ENCODE measurements at regions not wholly inside any gene's neighbourhood (a gene's known extent, or its start where the extent isn't known, plus 50 kb on each side); places are given as distances from the start of the nearest gene placed in this dataset.

GRCh38 chr17:79322211-79323123 lies 247.8 kb downstream of the ENGASE start:
- no CpG with 5 or more reads among the region's 14 CpGs for WGBS (ENCODE audit: extremely low coverage, insufficient read length, low lambda C conversion rate)
- no peak overlapping the region for H3K4me3 Mint-ChIP-seq

More at GRCh38 chr17:79322211-79323123, 247.8 kb downstream of the ENGASE start:
- Histone ChIP-seq H2BK20ac (ENCODE audit: low read depth, low read length, poor library complexity, severe bottlenecking) (no peak overlapping the region), H3K9ac (ENCODE audit: extremely low read depth, insufficient read length, low read length) (no peak overlapping the region), H4K8ac (replicated peaks; ENCODE audit: insufficient read length, low read depth, low read length) (no peak overlapping the region), H3K4me1 (ENCODE audit: insufficient read depth, low read length) (no peaks in the 10 kb centered on the region), H3K23me2 (ENCODE audit: insufficient read length, low read depth, low read length, poor library complexity, severe bottlenecking) (no peaks in the 10 kb centered on the region), H2AK5ac (ENCODE audit: insufficient read length, low read length) (no peak overlapping the region), H3K4me2 (ENCODE audit: insufficient read depth, insufficient read length, low read length) (no peak overlapping the region), H3K4ac (ENCODE audit: low read depth, low read length) (no peak overlapping the region), H4K91ac (ENCODE audit: insufficient read length, low read depth, low read length) (no peak overlapping the region), H3K56ac (ENCODE audit: insufficient read length, low read depth, low read length) (no peak overlapping the region), H3T11ph (ENCODE audit: low read length) (no peak overlapping the region), H3K27ac (ENCODE audit: insufficient read length, low read depth, low read length) (no peak overlapping the region), H2BK15ac (ENCODE audit: low read depth, low read length) (no peak overlapping the region), H3K23ac (ENCODE audit: insufficient read length, low read depth, low read length) (no peak overlapping the region), H3K18ac (ENCODE audit: insufficient read length, low read depth, low read length) (no peak overlapping the region), H3K27me3 (ENCODE audit: insufficient read depth, low read length) (no peaks in the 10 kb centered on the region), H4K5ac (ENCODE audit: insufficient read length, low read depth, low read length) (no peak overlapping the region), H2BK5ac (ENCODE audit: insufficient read length, low read length) (no peak overlapping the region), H2AFZ (ENCODE audit: low read length) (no peak overlapping the region), H2BK12ac (ENCODE audit: insufficient read length, low read depth, low read length) (no peak overlapping the region), H2BK120ac (ENCODE audit: low read depth, low read length, poor library complexity, severe bottlenecking) (no peak overlapping the region), H3K9me3 (ENCODE audit: control insufficient read depth, low read depth, low read length) (no peaks in the 10 kb centered on the region), H4K20me1 (ENCODE audit: control insufficient read depth, insufficient read depth, insufficient read length) (no peaks in the 10 kb centered on the region), H3K79me2 (ENCODE audit: insufficient read depth, low read length) (no peaks in the 10 kb centered on the region), H3K79me1 (ENCODE audit: insufficient read depth, low read depth, low read length, poor library complexity, severe bottlenecking) (no peaks in the 10 kb centered on the region), H3K14ac (ENCODE audit: insufficient read depth, low read length) (no peak overlapping the region)
- Mint-ChIP-seq H3K27ac (no peak overlapping the region), H3K36me3 (ENCODE audit: insufficient read depth in 1 of 3, low read depth in 3 of 3) (no peaks in the 10 kb centered on the region), H3K4me1 (peaks cover 0 to 5% of the 10 kb centered on the region in 2 experiments; a peak in 1 of 4 replicates), H3K27me3 (ENCODE audit: low read depth) (peaks cover 54% of the 10 kb centered on the region), H3K9me3 (no peaks in the 10 kb centered on the region)
- TF ChIP-seq CTCF (conservative IDR thresholded peaks at IDR 0.05) = no peak
- no peak for DNase-seq

All from H9 (cell line).